Parathyroid adenoma (tissue), 2 donors: ENCODE measurements at regions not wholly inside any gene's neighbourhood (a gene's known extent, or its start where the extent isn't known, plus 50 kb on each side); places are given as distances from the start of the nearest gene placed in this dataset.
"Not testable (repeated sequence)": the region's sequence is repeated elsewhere in the genome, so short reads cannot be mapped to it uniquely, and the experiment has no call there.

ENCODE experiments used
- H2AFZ ChIP-seq: fragments of 300-600 bp; sonication (generic); one replicate; pipeline ENCODE4 v1.7.0; 2017; ENCODE audit warnings: antibody characterized with exemption, mild to moderate bottlenecking
- H3K27ac ChIP-seq: fragments of 300-600 bp; sonication (generic); one replicate; pipeline ENCODE4 v1.7.0; 2017
- H3K27me3 ChIP-seq: fragments of 300-600 bp; sonication (generic); one replicate; pipeline ENCODE4 v1.7.0; 2017; ENCODE audit warnings: low read length; ENCODE audit not compliant: control insufficient read depth, insufficient read depth
- H3K36me3 ChIP-seq: fragments of 300-600 bp; sonication (generic); one replicate; pipeline ENCODE4 v1.7.0; 2017; ENCODE audit warnings: low read length; ENCODE audit not compliant: control insufficient read depth, insufficient read depth
- H3K4me1 ChIP-seq: fragments of 300-600 bp; sonication (generic); one replicate; pipeline ENCODE4 v1.7.0; 2017; ENCODE audit warnings: control low read depth
- H3K4me2 ChIP-seq: fragments of 300-600 bp; sonication (generic); one replicate; pipeline ENCODE4 v1.7.0; 2017; ENCODE audit warnings: low read length
- H3K4me3 ChIP-seq: fragments of 300-600 bp; sonication (generic); one replicate; pipeline ENCODE4 v1.7.0; 2017; ENCODE audit warnings: low read depth, low read length
- H3K79me2 ChIP-seq: fragments of 300-600 bp; sonication (generic); one replicate; pipeline ENCODE4 v1.7.0; 2017; ENCODE audit warnings: control low read depth
- H3K9ac ChIP-seq: fragments of 300-600 bp; sonication (generic); one replicate; pipeline ENCODE4 v1.7.0; 2017; ENCODE audit warnings: mild to moderate bottlenecking
- H3K9me3 ChIP-seq: fragments of 300-600 bp; sonication (generic); one replicate; pipeline ENCODE4 v1.7.0; 2017; ENCODE audit warnings: low read length; ENCODE audit not compliant: control insufficient read depth
- CTCF ChIP-seq: fragments of 300-600 bp; sonication (generic); IDR thresholded peaks from one replicate; pipeline ENCODE4 v1.7.0; 2017; ENCODE audit warnings: antibody characterized with exemption, mild to moderate bottlenecking
- donor health status: primary hyperparathyroidism.

- no peak overlapping the region for H3K4me3 ChIP-seq
- no peaks in the 10 kb centered on the region for H3K27me3 ChIP-seq
- no peaks in the 10 kb centered on the region for H3K79me2 ChIP-seq
- H3K4me2 ChIP-seq, result no peak overlapping the region
- H3K9me3 ChIP-seq, result no peaks in the 10 kb centered on the region
- TF ChIP-seq CTCF, result no peak
- H3K27ac ChIP-seq, result no peak overlapping the region
- no peaks in the 10 kb centered on the region for H3K36me3 ChIP-seq
- no peak overlapping the region for H2AFZ ChIP-seq
- H3K4me1 ChIP-seq, result no peaks in the 10 kb centered on the region
- no peak overlapping the region for H3K9ac ChIP-seq
Measured at GRCh38 chr6:50380406-50381098, 330.8 kb upstream of the DEFB112 start.

GRCh38 chr6:50381099-50381415 is 331.3 kb upstream of the DEFB112 start:
- Histone ChIP-seq H3K4me2 (no peak overlapping the region), H3K4me1 (no peaks in the 10 kb centered on the region), H3K4me3 (no peak overlapping the region), H3K9me3 (no peaks in the 10 kb centered on the region), H3K79me2 (no peaks in the 10 kb centered on the region), H3K9ac (no peak overlapping the region), H3K36me3 (no peaks in the 10 kb centered on the region), H3K27ac (no peak overlapping the region), H3K27me3 (no peaks in the 10 kb centered on the region), H2AFZ (no peak overlapping the region)
- no peak for TF ChIP-seq CTCF

GRCh38 chr6:50390416-50390815 is 322.9 kb upstream of the TFAP2D start:
- no peak overlapping the region for H3K9ac ChIP-seq
- no peaks in the 10 kb centered on the region for H3K9me3 ChIP-seq
- no peaks in the 10 kb centered on the region for H3K27me3 ChIP-seq
- no peak overlapping the region for H3K4me2 ChIP-seq
- H3K4me1 ChIP-seq, result no peaks in the 10 kb centered on the region
- H3K27ac ChIP-seq, result no peak overlapping the region
- H3K4me3 ChIP-seq, result no peak overlapping the region
- TF ChIP-seq CTCF, result no peak
- H3K36me3 ChIP-seq, result no peaks in the 10 kb centered on the region
- no peaks in the 10 kb centered on the region for H3K79me2 ChIP-seq
- H2AFZ ChIP-seq, result no peak overlapping the region

GRCh38 chr6:50394139-50394538 is 319.2 kb upstream of the TFAP2D start:
- not testable (repeated sequence) for H3K79me2 ChIP-seq, H3K9ac ChIP-seq, H3K4me2 ChIP-seq, H3K9me3 ChIP-seq, H3K4me1 ChIP-seq, H3K27ac ChIP-seq, H2AFZ ChIP-seq, H3K27me3 ChIP-seq, H3K4me3 ChIP-seq, H3K36me3 ChIP-seq

GRCh38 chr6:50404643-50405042 is 308.7 kb upstream of the TFAP2D start:
- H3K27ac ChIP-seq, result no peak overlapping the region
- H3K4me1 ChIP-seq, result no peaks in the 10 kb centered on the region
- TF ChIP-seq CTCF, result no peak
- H3K4me2 ChIP-seq, result no peak overlapping the region
- H3K9ac ChIP-seq, result no peak overlapping the region
- no peaks in the 10 kb centered on the region for H3K79me2 ChIP-seq
- no peak overlapping the region for H3K4me3 ChIP-seq
- no peak overlapping the region for H2AFZ ChIP-seq
- H3K9me3 ChIP-seq, result no peaks in the 10 kb centered on the region
- no peaks in the 10 kb centered on the region for H3K36me3 ChIP-seq
- no peaks in the 10 kb centered on the region for H3K27me3 ChIP-seq
